ENCODE measurements at regions not wholly inside any gene's neighbourhood (a gene's known extent, or its start where the extent isn't known, plus 50 kb on each side); places are given as distances from the start of the nearest gene placed in this dataset.

DNA sequence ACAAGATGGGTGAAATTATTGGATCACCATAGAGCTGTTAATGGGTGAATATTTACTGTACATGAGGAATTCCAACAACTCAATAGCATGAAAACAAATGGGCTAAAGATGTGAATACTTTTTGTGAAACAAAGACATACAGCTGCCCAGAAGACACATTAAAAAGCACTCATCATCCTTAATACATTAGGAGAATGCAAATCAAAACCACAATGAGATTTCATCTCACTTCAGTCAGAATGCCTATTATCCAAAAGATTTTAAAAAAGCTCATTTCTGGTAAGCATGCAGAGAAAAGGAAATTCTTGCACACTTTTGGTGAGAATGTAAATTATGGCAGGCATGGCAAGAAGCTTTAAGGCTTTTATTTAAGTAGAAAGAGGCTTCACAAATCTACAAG is 770.8 kb upstream of the AMELY start:
- Histone ChIP-seq H3K27ac (ENCODE audit: low read length) (no peak overlapping the region), H3K27me3 (replicated peaks in 1 of 2; ENCODE audit: control insufficient read depth in 2 of 2, extremely low read depth in 1 of 2, insufficient read depth in 2 of 2, low read length in 1 of 2) (no peaks in the 10 kb centered on the region), H3K4me3 (ENCODE audit: control insufficient read depth in 1 of 2, extremely low read depth in 1 of 2, low read length in 1 of 2) (no peak overlapping the region), H3K9me3 (no peaks in the 10 kb centered on the region), H3K4me1 (ENCODE audit: control insufficient read depth in 1 of 2, extremely low read depth in 1 of 2, insufficient read depth in 2 of 2, low read length in 2 of 2) (no peaks in the 10 kb centered on the region), H3K36me3 (ENCODE audit: control insufficient read depth in 2 of 2, extremely low read depth in 1 of 2, insufficient read depth in 1 of 2, low read length in 1 of 2) (no peaks in the 10 kb centered on the region)
- no peak overlapping the region for H3K27ac Mint-ChIP-seq
- no peaks in the 10 kb centered on the region for H3K36me3 Mint-ChIP-seq
- ChIA-PET CTCF (no interaction called here), POLR2A (no interaction called here)
- no peaks in the 10 kb centered on the region for H3K4me1 Mint-ChIP-seq
- ATAC-seq (replicated peaks in 1 of 4) (no peak), DNase-seq (no peak)
- no peak overlapping the region for H3K4me3 Mint-ChIP-seq
- H3K27me3 Mint-ChIP-seq, result no peaks in the 10 kb centered on the region
- H3K9me3 Mint-ChIP-seq, result no peaks in the 10 kb centered on the region

- H3K4me3 Mint-ChIP-seq, result no peak overlapping the region
- CTCF ChIA-PET, result no interaction called here
- no peaks in the 10 kb centered on the region for H3K36me3 Mint-ChIP-seq
- H3K4me3 ChIP-seq (ENCODE audit: control insufficient read depth in 1 of 2, extremely low read depth in 1 of 2, low read length in 1 of 2), result no peak overlapping the region
- no peaks in the 10 kb centered on the region for H3K4me1 Mint-ChIP-seq
- no peaks in the 10 kb centered on the region for H3K36me3 ChIP-seq (ENCODE audit: control insufficient read depth in 2 of 2, extremely low read depth in 1 of 2, insufficient read depth in 1 of 2, low read length in 1 of 2)
- no peak for DNase-seq
- no peaks in the 10 kb centered on the region for H3K9me3 ChIP-seq
- no peak for ATAC-seq (replicated peaks in 1 of 4)
- no peaks in the 10 kb centered on the region for H3K4me1 ChIP-seq (ENCODE audit: control insufficient read depth in 1 of 2, extremely low read depth in 1 of 2, insufficient read depth in 2 of 2, low read length in 2 of 2)
- H3K27me3 Mint-ChIP-seq, result no peaks in the 10 kb centered on the region
- no peak overlapping the region for H3K27ac Mint-ChIP-seq
- WGBS (ENCODE audit: insufficient coverage), result no CpG with 5 or more reads among the region's 4 CpGs
- no peak overlapping the region for H3K27ac ChIP-seq (ENCODE audit: low read length)
- POLR2A ChIA-PET, result no interaction called here
- H3K9me3 Mint-ChIP-seq, result no peaks in the 10 kb centered on the region
- no peaks in the 10 kb centered on the region for H3K27me3 ChIP-seq (replicated peaks in 1 of 2; ENCODE audit: control insufficient read depth in 2 of 2, extremely low read depth in 1 of 2, insufficient read depth in 2 of 2, low read length in 1 of 2)
Measured at GRCh38 chrY:7681426-7681825, 769.9 kb upstream of the AMELY start.

- no peak for DNase-seq
- Mint-ChIP-seq H3K9me3 (no peaks in the 10 kb centered on the region), H3K4me1 (no peaks in the 10 kb centered on the region), H3K4me3 (no peak overlapping the region), H3K27me3 (no peaks in the 10 kb centered on the region), H3K36me3 (no peaks in the 10 kb centered on the region), H3K27ac (no peak overlapping the region)
- Histone ChIP-seq H3K27me3 (replicated peaks in 1 of 2; ENCODE audit: control insufficient read depth in 2 of 2, extremely low read depth in 1 of 2, insufficient read depth in 2 of 2, low read length in 1 of 2) (no peaks in the 10 kb centered on the region), H3K4me1 (ENCODE audit: control insufficient read depth in 1 of 2, extremely low read depth in 1 of 2, insufficient read depth in 2 of 2, low read length in 2 of 2) (no peaks in the 10 kb centered on the region), H3K9me3 (no peaks in the 10 kb centered on the region), H3K27ac (ENCODE audit: low read length) (no peak overlapping the region), H3K36me3 (ENCODE audit: control insufficient read depth in 2 of 2, extremely low read depth in 1 of 2, insufficient read depth in 1 of 2, low read length in 1 of 2) (no peaks in the 10 kb centered on the region), H3K4me3 (ENCODE audit: control insufficient read depth in 1 of 2, extremely low read depth in 1 of 2, low read length in 1 of 2) (no peak overlapping the region)
- POLR2A ChIA-PET, result no interaction called here
- CTCF ChIA-PET, result no interaction called here
- no peak for ATAC-seq (replicated peaks in 1 of 4)
- WGBS (ENCODE audit: insufficient coverage), result no CpG with 5 or more reads among the region's 2 CpGs
Measured at GRCh38 chrY:7674465-7674864, 762.9 kb upstream of the AMELY start.

DNA sequence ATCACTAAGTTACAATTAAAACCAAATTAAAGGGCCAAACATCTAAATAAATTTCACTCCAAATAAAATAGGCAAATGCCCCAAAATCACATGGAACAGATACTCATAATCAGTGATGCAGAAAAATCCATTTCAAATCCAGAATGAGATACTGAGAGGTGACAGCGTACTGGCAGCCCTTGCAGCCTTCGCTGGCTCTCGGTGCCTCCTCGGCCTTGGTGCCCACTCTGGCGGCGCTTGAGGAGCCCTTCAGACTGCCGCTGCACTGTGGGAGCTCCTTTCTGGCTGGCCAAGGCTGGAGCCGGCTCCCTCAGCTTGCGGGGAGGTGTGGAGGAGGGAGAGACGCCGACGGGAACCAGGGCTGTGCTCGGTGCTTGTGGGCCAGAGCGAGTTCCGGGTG is 761.2 kb upstream of the AMELY start:
- DNase-seq, result no peak
- POLR2A ChIA-PET, result no interaction called here
- CTCF ChIA-PET, result no interaction called here
- Histone ChIP-seq H3K27ac (ENCODE audit: low read length) (no peak overlapping the region), H3K36me3 (ENCODE audit: control insufficient read depth in 2 of 2, extremely low read depth in 1 of 2, insufficient read depth in 1 of 2, low read length in 1 of 2) (no peaks in the 10 kb centered on the region), H3K4me3 (ENCODE audit: control insufficient read depth in 1 of 2, extremely low read depth in 1 of 2, low read length in 1 of 2) (no peak overlapping the region), H3K27me3 (replicated peaks in 1 of 2; ENCODE audit: control insufficient read depth in 2 of 2, extremely low read depth in 1 of 2, insufficient read depth in 2 of 2, low read length in 1 of 2) (no peaks in the 10 kb centered on the region), H3K4me1 (ENCODE audit: control insufficient read depth in 1 of 2, extremely low read depth in 1 of 2, insufficient read depth in 2 of 2, low read length in 2 of 2) (no peaks in the 10 kb centered on the region), H3K9me3 (no peaks in the 10 kb centered on the region)
- Mint-ChIP-seq H3K27me3 (no peaks in the 10 kb centered on the region), H3K27ac (no peak overlapping the region), H3K4me3 (no peak overlapping the region), H3K9me3 (no peaks in the 10 kb centered on the region), H3K36me3 (no peaks in the 10 kb centered on the region), H3K4me1 (no peaks in the 10 kb centered on the region)
- no peak for ATAC-seq (replicated peaks in 1 of 4)
- 93% methylated on average over 10 of the region's 15 CpGs for WGBS (ENCODE audit: insufficient coverage)

- no peaks in the 10 kb centered on the region for H3K4me1 Mint-ChIP-seq
- DNase-seq (no peak), ATAC-seq (replicated peaks in 1 of 4) (no peak)
- no peaks in the 10 kb centered on the region for H3K27me3 Mint-ChIP-seq
- ChIA-PET CTCF (no interaction called here), POLR2A (no interaction called here)
- Histone ChIP-seq H3K4me1 (ENCODE audit: control insufficient read depth in 1 of 2, extremely low read depth in 1 of 2, insufficient read depth in 2 of 2, low read length in 2 of 2) (no peaks in the 10 kb centered on the region), H3K27me3 (replicated peaks in 1 of 2; ENCODE audit: control insufficient read depth in 2 of 2, extremely low read depth in 1 of 2, insufficient read depth in 2 of 2, low read length in 1 of 2) (no peaks in the 10 kb centered on the region), H3K36me3 (ENCODE audit: control insufficient read depth in 2 of 2, extremely low read depth in 1 of 2, insufficient read depth in 1 of 2, low read length in 1 of 2) (no peaks in the 10 kb centered on the region), H3K4me3 (ENCODE audit: control insufficient read depth in 1 of 2, extremely low read depth in 1 of 2, low read length in 1 of 2) (no peak overlapping the region), H3K9me3 (no peaks in the 10 kb centered on the region), H3K27ac (ENCODE audit: low read length) (no peak overlapping the region)
- no peak overlapping the region for H3K27ac Mint-ChIP-seq
- no peaks in the 10 kb centered on the region for H3K9me3 Mint-ChIP-seq
- WGBS (ENCODE audit: insufficient coverage), result no CpG with 5 or more reads among the region's 4 CpGs
- H3K36me3 Mint-ChIP-seq, result no peaks in the 10 kb centered on the region
- no peak overlapping the region for H3K4me3 Mint-ChIP-seq
Measured at GRCh38 chrY:7663261-7663660, 751.7 kb upstream of the AMELY start.

DNA sequence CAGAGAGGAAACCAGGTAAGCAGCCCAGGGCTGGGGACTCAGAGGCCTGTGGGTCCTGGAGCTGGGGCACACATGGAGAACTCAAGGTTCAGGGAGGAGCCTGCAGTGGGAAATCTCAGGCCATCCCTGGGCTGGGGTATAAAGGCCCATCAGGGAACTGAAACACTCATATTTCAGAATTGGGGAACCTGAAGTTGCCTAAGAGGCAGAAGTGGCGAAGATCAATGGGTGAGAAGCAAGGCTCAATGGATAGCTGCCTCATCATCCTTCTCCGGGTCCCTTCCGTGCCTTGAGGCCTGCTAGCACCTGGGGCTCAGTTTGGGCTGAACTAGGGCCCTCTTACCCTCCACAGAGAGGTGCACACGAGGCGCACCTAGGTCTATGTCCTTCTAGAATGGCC is 747.5 kb upstream of the AMELY start:
- DNase-seq (no peak), ATAC-seq (replicated peaks in 1 of 4) (no peak)
- Mint-ChIP-seq H3K36me3 (no peaks in the 10 kb centered on the region), H3K9me3 (no peaks in the 10 kb centered on the region), H3K27me3 (no peaks in the 10 kb centered on the region), H3K4me1 (no peaks in the 10 kb centered on the region), H3K27ac (no peak overlapping the region), H3K4me3 (no peak overlapping the region)
- H3K36me3 ChIP-seq (ENCODE audit: control insufficient read depth in 2 of 2, extremely low read depth in 1 of 2, insufficient read depth in 1 of 2, low read length in 1 of 2), result no peaks in the 10 kb centered on the region
- CTCF ChIA-PET, result no interaction called here
- no peaks in the 10 kb centered on the region for H3K9me3 ChIP-seq
- 83% methylated on average over 1 of the region's 5 CpGs for WGBS (ENCODE audit: insufficient coverage)
- POLR2A ChIA-PET, result no interaction called here
- H3K27ac ChIP-seq (ENCODE audit: low read length), result no peak overlapping the region
- no peaks in the 10 kb centered on the region for H3K27me3 ChIP-seq (replicated peaks in 1 of 2; ENCODE audit: control insufficient read depth in 2 of 2, extremely low read depth in 1 of 2, insufficient read depth in 2 of 2, low read length in 1 of 2)
- H3K4me1 ChIP-seq (ENCODE audit: control insufficient read depth in 1 of 2, extremely low read depth in 1 of 2, insufficient read depth in 2 of 2, low read length in 2 of 2), result no peaks in the 10 kb centered on the region
- no peak overlapping the region for H3K4me3 ChIP-seq (ENCODE audit: control insufficient read depth in 1 of 2, extremely low read depth in 1 of 2, low read length in 1 of 2)

GRCh38 chrY:7656596-7656995 is 745.0 kb upstream of the AMELY start:
- H3K4me3 ChIP-seq (ENCODE audit: control insufficient read depth in 1 of 2, extremely low read depth in 1 of 2, low read length in 1 of 2), result no peak overlapping the region
- POLR2A ChIA-PET, result no interaction called here
- no peak overlapping the region for H3K27ac ChIP-seq (ENCODE audit: low read length)
- H3K27ac Mint-ChIP-seq, result no peak overlapping the region
- ATAC-seq (replicated peaks in 1 of 4) (no peak), DNase-seq (no peak)
- no peaks in the 10 kb centered on the region for H3K27me3 Mint-ChIP-seq
- CTCF ChIA-PET, result no interaction called here
- no CpG with 5 or more reads among the region's 5 CpGs for WGBS (ENCODE audit: insufficient coverage)
- H3K4me1 ChIP-seq (ENCODE audit: control insufficient read depth in 1 of 2, extremely low read depth in 1 of 2, insufficient read depth in 2 of 2, low read length in 2 of 2), result no peaks in the 10 kb centered on the region
- no peaks in the 10 kb centered on the region for H3K36me3 ChIP-seq (ENCODE audit: control insufficient read depth in 2 of 2, extremely low read depth in 1 of 2, insufficient read depth in 1 of 2, low read length in 1 of 2)
- H3K4me3 Mint-ChIP-seq, result no peak overlapping the region
- H3K9me3 ChIP-seq, result no peaks in the 10 kb centered on the region
- H3K4me1 Mint-ChIP-seq, result no peaks in the 10 kb centered on the region
- no peaks in the 10 kb centered on the region for H3K9me3 Mint-ChIP-seq
- H3K36me3 Mint-ChIP-seq, result no peaks in the 10 kb centered on the region
- H3K27me3 ChIP-seq (replicated peaks in 1 of 2; ENCODE audit: control insufficient read depth in 2 of 2, extremely low read depth in 1 of 2, insufficient read depth in 2 of 2, low read length in 1 of 2), result no peaks in the 10 kb centered on the region

All from T-cell (primary cell).